HCT116 (cell line): ENCODE measurements at regions not wholly inside any gene's neighbourhood (a gene's known extent, or its start where the extent isn't known, plus 50 kb on each side); places are given as distances from the start of the nearest gene placed in this dataset.
A peak's percentile ranks its signal among the peaks of the same experiment; 100 is the strongest.

Source experiments
- ATAC-seq: fragments of 200-7000 bp; cut with Tn5 transposase; 2 replicates; pipeline ENCODE4 v1.9.1; 2020; ENCODE audit warnings: mild to moderate bottlenecking, moderate library complexity
- BruUV-seq: library from RNA; stranded (reverse); fragments of 400-500 nt; replicated peaks from 2 replicates; lab custom pipeline; 2021; lab: Mats Ljungman, UMichigan
- CTCF ChIA-PET: fragments of 300-600 bp; sonication (Branson Sonifier 250); formaldehyde crosslinking; loops from one replicate; lab custom pipeline; 2021; ENCODE audit warnings: antibody characterized with exemption; lab: Charles Lee
- POLR2A ChIA-PET: fragments of 300-600, 350-600 bp; sonication (Branson Sonifier 250); formaldehyde crosslinking; loops from one replicate; lab custom pipeline; 2021; ENCODE audit warnings: antibody characterized with exemption; lab: Charles Lee
- RAD21 ChIA-PET, 2 experiments: fragments of 300-600 bp; sonication (Branson Sonifier 250); formaldehyde crosslinking; loops; one replicate each; lab custom pipeline; 2023; ENCODE audit warnings: low total read pairs in 2 of 2; ENCODE audit not compliant: uncharacterized antibody in 2 of 2, unreplicated experiment in 2 of 2, low non-redundant PET in 1 of 2; lab: Charles Lee
- DNase-seq: peaks from one replicate; pipeline ENCODE4 v3.0.0-alpha.2; 2010; ENCODE audit warnings: low read depth, low spot score
- H2AFZ ChIP-seq: fragments of 200-600 bp; shearing (Covaris generic), sonication (generic); 2 replicates; pipeline ENCODE4 v1.6.1; 2017; ENCODE audit warnings: low read depth, mixed run types, mixed read lengths, antibody characterized with exemption, low read length; ENCODE audit not compliant: poor library complexity, severe bottlenecking
- H3K27ac ChIP-seq: 2 replicates; pipeline ENCODE4 v1.5.1; 2012; ENCODE audit warnings: low read depth, low read length
- H3K27me3 ChIP-seq: fragments of 200-600 bp; sonication (generic); 2 replicates; pipeline ENCODE4 v1.6.1; 2016; ENCODE audit warnings: mixed run types, low read length, mixed read lengths; ENCODE audit not compliant: insufficient read depth
- H3K36me3 ChIP-seq, 2 experiments: fragments of 200-500 bp in 1 of 2; fragments of 200-600 bp in 1 of 2; sonication (Bioruptor generic) in 1 of 2; sonication (generic) in 1 of 2; 2 replicates each; pipeline versions ENCODE4 v1.5.1 to v1.6.1; 2014 to 2016; ENCODE audit warnings: low read length in 2 of 2, inconsistent platforms in 1 of 2, mixed read lengths in 1 of 2, mixed run types in 1 of 2; ENCODE audit not compliant: insufficient read depth in 2 of 2, control insufficient read depth in 1 of 2
- H3K4me1 ChIP-seq, 2 experiments: fragments of 200-600 bp in 1 of 2; sonication (generic) in 1 of 2; 2 replicates each; pipeline versions ENCODE4 v1.5.1 to v1.6.1; 2012 to 2017; ENCODE audit warnings: low read length in 2 of 2, inconsistent platforms in 1 of 2, mild to moderate bottlenecking in 1 of 2, mixed read lengths in 1 of 2, mixed run types in 1 of 2, moderate library complexity in 1 of 2; ENCODE audit not compliant: insufficient read depth in 2 of 2, control insufficient read depth in 1 of 2
- H3K4me2 ChIP-seq: fragments of 200-600 bp; sonication (generic); 2 replicates; pipeline ENCODE4 v1.6.1; 2017; ENCODE audit warnings: mixed run types, low read length, mixed read lengths
- H3K4me3 ChIP-seq, 2 experiments: fragments of 200-600 bp in 1 of 2; sonication (generic) in 1 of 2; replicated peaks in 1 of 2; 2 replicates each; pipeline ENCODE4 v1.5.1; 2011 to 2016; ENCODE audit warnings: low read length in 2 of 2, control low read depth in 1 of 2, low read depth in 1 of 2, mild to moderate bottlenecking in 1 of 2, mixed read lengths in 1 of 2, mixed run types in 1 of 2
- H3K79me2 ChIP-seq: fragments of 200-600 bp; sonication (generic); 2 replicates; pipeline ENCODE4 v1.6.1; 2017; ENCODE audit warnings: mild to moderate bottlenecking, mixed run types, low read length, moderate library complexity, mixed read lengths; ENCODE audit not compliant: insufficient read depth
- H3K9ac ChIP-seq: fragments of 200-600 bp; sonication (generic); 2 replicates; pipeline ENCODE4 v1.6.1; 2016; ENCODE audit warnings: low read length, mixed read lengths
- H3K9me2 ChIP-seq: fragments of 200-600 bp; sonication (generic), shearing (Covaris generic); 2 replicates; pipeline ENCODE4 v1.6.1; 2017; ENCODE audit warnings: mixed run types, mild to moderate bottlenecking, moderate library complexity; ENCODE audit not compliant: insufficient read depth
- H3K9me3 ChIP-seq, 2 experiments: fragments of 200-500 bp in 1 of 2; fragments of 200-600 bp in 1 of 2; sonication (Bioruptor generic) in 1 of 2; sonication (generic) in 1 of 2; 2 replicates each; pipeline ENCODE4 v1.6.1; 2014 to 2017; ENCODE audit warnings: low read length in 2 of 2, mixed read lengths in 2 of 2, inconsistent platforms in 1 of 2, low read depth in 1 of 2, mild to moderate bottlenecking in 1 of 2, mixed run types in 1 of 2, moderate library complexity in 1 of 2; ENCODE audit not compliant: control insufficient read depth in 1 of 2, insufficient read depth in 1 of 2
- H4K20me1 ChIP-seq: fragments of 200-600 bp; sonication (generic), shearing (Covaris generic); 2 replicates; pipeline ENCODE4 v1.6.1; 2017; ENCODE audit warnings: mixed run types, mild to moderate bottlenecking, moderate library complexity; ENCODE audit not compliant: insufficient read depth
- CBX3 ChIP-seq: IDR thresholded peaks from 2 replicates; pipeline ENCODE4 v1.6.1; 2012; ENCODE audit warnings: low read depth
- CEBPB ChIP-seq: IDR thresholded peaks from 2 replicates; pipeline ENCODE4 v1.6.1; 2012; ENCODE audit warnings: low read depth
- CTCF ChIP-seq, 3 experiments: fragments of 200-600 bp in 1 of 3; sonication (generic) in 1 of 3; IDR thresholded peaks in 2 of 3; conservative IDR thresholded peaks in 1 of 3; 2 replicates each; pipeline ENCODE4 v1.5.1; 2012 to 2017; ENCODE audit warnings: low read depth in 2 of 3, low read length in 2 of 3, antibody characterized with exemption in 1 of 3, borderline replicate concordance in 1 of 3, control low read depth in 1 of 3, mild to moderate bottlenecking in 1 of 3, mixed read lengths in 1 of 3, mixed run types in 1 of 3, moderate library complexity in 1 of 3; ENCODE audit not compliant: insufficient read depth in 1 of 3
- EGR1 ChIP-seq: IDR thresholded peaks from 2 replicates; pipeline ENCODE4 v1.6.1; 2012; ENCODE audit warnings: low read depth
- ELF1 ChIP-seq: IDR thresholded peaks from 2 replicates; pipeline ENCODE4 v1.6.1; 2012; ENCODE audit warnings: low read depth, borderline replicate concordance
- JUND ChIP-seq: IDR thresholded peaks from 2 replicates; pipeline ENCODE4 v1.6.1; 2012
- MAX ChIP-seq: IDR thresholded peaks from 2 replicates; pipeline ENCODE4 v1.6.1; 2012
- POLR2A ChIP-seq: IDR thresholded peaks from 2 replicates; pipeline ENCODE4 v1.7.0; 2011; ENCODE audit warnings: borderline replicate concordance; ENCODE audit not compliant: insufficient read depth, insufficient read length; ENCODE audit errors: extremely low read depth
- POLR2AphosphoS5 ChIP-seq: IDR thresholded peaks from 2 replicates; pipeline ENCODE4 v1.6.1; 2011; ENCODE audit warnings: mild to moderate bottlenecking, low read depth, low read length, moderate library complexity
- RAD21 ChIP-seq: IDR thresholded peaks from 2 replicates; pipeline ENCODE4 v1.6.1; 2012; ENCODE audit warnings: low read depth, mild to moderate bottlenecking
- TCF7L2 ChIP-seq: IDR thresholded peaks from 2 replicates; pipeline ENCODE4 v1.7.0; 2011; ENCODE audit warnings: borderline replicate concordance, inconsistent platforms; ENCODE audit not compliant: insufficient read depth, insufficient read length; ENCODE audit errors: extremely low read depth
- YY1 ChIP-seq: IDR thresholded peaks from 2 replicates; pipeline ENCODE4 v1.6.1; 2011; ENCODE audit warnings: low read length, low read depth, moderate library complexity, mild to moderate bottlenecking; ENCODE audit not compliant: insufficient replicate concordance; ENCODE audit errors: extremely low read depth
- ZBTB33 ChIP-seq: IDR thresholded peaks from 2 replicates; pipeline ENCODE4 v1.6.1; 2011; ENCODE audit warnings: mild to moderate bottlenecking, low read length, moderate library complexity; ENCODE audit not compliant: insufficient replicate concordance; ENCODE audit errors: extremely low read depth
- ZFX ChIP-seq: fragments of 450-650 bp; IDR thresholded peaks from 2 replicates; pipeline ENCODE4 v1.6.1; 2017
- intact Hi-C: fragments of 100-400 bp; cut with micrococcal nuclease; formaldehyde crosslinking; loops from 2 replicates; pipeline ENCODE4 v1.10.0; 2022

DNA sequence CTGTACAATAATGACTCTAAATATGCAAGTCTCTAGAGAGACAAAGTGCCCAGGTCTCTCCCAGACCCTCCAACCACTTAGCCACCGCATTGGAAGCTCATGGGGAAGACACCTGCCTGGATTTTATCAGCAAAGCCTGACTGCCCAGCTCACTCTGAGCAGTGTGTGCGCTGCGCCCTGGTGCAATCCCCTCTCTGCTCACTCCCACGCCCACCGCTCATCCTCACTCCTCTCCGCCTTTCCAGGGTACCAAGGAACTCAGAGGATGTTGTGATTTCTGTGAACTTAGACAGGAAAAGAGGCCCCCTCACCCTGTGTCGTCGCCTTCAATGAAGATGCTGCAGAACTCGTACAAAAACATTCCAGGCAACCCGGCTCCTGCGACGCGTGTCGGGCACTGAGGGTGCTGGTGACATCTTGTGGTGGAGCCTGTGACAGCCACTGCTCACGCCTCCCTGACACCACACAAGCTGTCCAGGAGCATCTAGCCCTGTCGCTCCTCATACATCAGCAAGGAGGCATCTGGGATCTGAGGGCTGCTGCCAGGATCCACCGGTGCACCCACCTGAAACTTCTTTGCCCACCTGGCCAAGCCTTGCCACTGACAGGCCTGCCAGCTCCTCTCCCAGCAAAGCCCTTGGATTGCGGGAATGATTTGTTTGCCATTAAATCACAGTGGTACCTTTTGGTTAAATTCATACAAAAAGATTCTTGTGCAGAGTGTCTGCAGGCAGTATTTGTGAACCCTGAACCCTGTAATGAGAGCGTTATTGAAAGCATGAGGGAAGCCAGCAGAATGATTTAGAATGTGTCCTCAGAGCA lies 220.4 kb downstream of the ZNF516 start:
- intact Hi-C loops, result no loop called here
- CTCF ChIA-PET, result interaction anchor here (0.9 kb wide), 1 partner anchor 18 kb away, joined by 3 read pairs; no protein-coding TSS in a partner anchor
- TF ChIP-seq POLR2AphosphoS5 (no peak), RAD21 (peak; percentile 54), CTCF (IDR thresholded peaks at IDR 0.05 in 2 of 3, conservative IDR thresholded peaks at IDR 0.05 in 1 of 3; ENCODE audit: borderline replicate concordance in 1 of 3, insufficient read depth in 1 of 3, low read depth in 2 of 3, low read length in 2 of 3) (peak; percentile 28 to 58 (median 55); a peak in 4 of 6 replicates)
- H3K9me3 ChIP-seq, result no peaks in the 10 kb centered on the region
- BruUV-seq, result no TSS peak
- no peaks in the 10 kb centered on the region for H4K20me1 ChIP-seq
- no peak overlapping the region for H3K4me3 ChIP-seq
- H3K79me2 ChIP-seq, result no peaks in the 10 kb centered on the region
- no peaks in the 10 kb centered on the region for H3K36me3 ChIP-seq
- H2AFZ ChIP-seq, result no peak overlapping the region
- RAD21 ChIA-PET, result no interaction called here
- H3K4me1 ChIP-seq, result peaks cover 0 to 3% of the 10 kb centered on the region in 2 experiments; a peak in 1 of 4 replicates
- no peak overlapping the region for H3K27ac ChIP-seq
- DNase-seq, result peak; percentile 22
- peak; percentile 98 for ATAC-seq
- POLR2A ChIA-PET, result no interaction called here
- H3K9ac ChIP-seq, result no peak overlapping the region
- no peak overlapping the region for H3K4me2 ChIP-seq
- no peaks in the 10 kb centered on the region for H3K9me2 ChIP-seq
- peaks cover 29% of the 10 kb centered on the region for H3K27me3 ChIP-seq

DNA sequence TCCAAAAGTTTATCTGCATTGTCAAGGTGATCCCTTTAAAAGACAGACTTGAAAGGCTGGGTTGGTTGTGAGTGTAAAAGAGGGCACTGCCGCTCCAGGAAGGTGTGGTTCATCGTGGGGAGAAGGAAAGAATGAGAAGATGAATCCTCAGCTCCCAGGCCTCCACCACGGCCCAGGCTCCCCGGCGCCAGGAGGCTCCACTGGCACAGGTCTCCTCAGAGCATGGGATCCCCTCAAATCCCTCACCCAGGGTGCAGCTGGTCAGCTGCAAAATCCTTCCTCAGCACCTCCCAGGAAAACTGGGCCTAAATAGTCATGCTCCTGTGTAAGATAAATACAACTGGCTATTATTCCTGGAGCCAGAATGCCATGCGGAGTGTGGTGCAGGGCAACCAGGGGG lies 221.1 kb downstream of the ZNF516 start:
- H3K27ac ChIP-seq, result no peak overlapping the region
- RAD21 ChIA-PET, result no interaction called here
- peaks cover 29% of the 10 kb centered on the region for H3K27me3 ChIP-seq
- DNase-seq (no peak), ATAC-seq (no peak)
- peaks cover 0 to 3% of the 10 kb centered on the region in 2 experiments; a peak in 1 of 4 replicates for H3K4me1 ChIP-seq
- no peaks in the 10 kb centered on the region for H3K9me3 ChIP-seq
- H3K9ac ChIP-seq, result no peak overlapping the region
- no peaks in the 10 kb centered on the region for H3K79me2 ChIP-seq
- intact Hi-C loops, result no loop called here
- H3K4me2 ChIP-seq, result no peak overlapping the region
- no peak overlapping the region for H2AFZ ChIP-seq
- CTCF ChIA-PET, result no interaction called here
- no TSS peak for BruUV-seq
- no peaks in the 10 kb centered on the region for H4K20me1 ChIP-seq
- H3K36me3 ChIP-seq, result no peaks in the 10 kb centered on the region
- POLR2A ChIA-PET, result no interaction called here
- H3K9me2 ChIP-seq, result no peaks in the 10 kb centered on the region
- no peak overlapping the region for H3K4me3 ChIP-seq
- TF ChIP-seq CEBPB (no peak), JUND (no peak), YY1 (no peak), ELF1 (no peak), POLR2A (no peak), ZBTB33 (no peak), CBX3 (no peak), ZFX (no peak), TCF7L2 (no peak), EGR1 (no peak), MAX (no peak)
